NCI-H774 (cell line): ENCODE measurements at regions not wholly inside any gene's neighbourhood (a gene's known extent, or its start where the extent isn't known, plus 50 kb on each side); places are given as distances from the start of the nearest gene placed in this dataset.

ENCODE experiments used
- DNase-seq: peaks from one replicate; lab custom pipeline; 2025; lab: John Stamatoyannopoulos, UW

- DNase-seq: no peak
Measured at GRCh38 chr13:111925146-111925875, 141.6 kb upstream of the SOX1 start.

GRCh38 chr13:111926501-111927180 is 140.3 kb upstream of the SOX1 start:
- DNase-seq: peak; percentile 72

- no peak for DNase-seq
Measured at GRCh38 chr13:111927181-111927540, 139.8 kb upstream of the SOX1 start.

GRCh38 chr13:111929036-111929616 is 137.8 kb upstream of the SOX1 start:
- peak; percentile 54 for DNase-seq

- no peak for DNase-seq
Measured at GRCh38 chr13:111936267-111936925, 130.6 kb upstream of the SOX1 start.

DNA sequence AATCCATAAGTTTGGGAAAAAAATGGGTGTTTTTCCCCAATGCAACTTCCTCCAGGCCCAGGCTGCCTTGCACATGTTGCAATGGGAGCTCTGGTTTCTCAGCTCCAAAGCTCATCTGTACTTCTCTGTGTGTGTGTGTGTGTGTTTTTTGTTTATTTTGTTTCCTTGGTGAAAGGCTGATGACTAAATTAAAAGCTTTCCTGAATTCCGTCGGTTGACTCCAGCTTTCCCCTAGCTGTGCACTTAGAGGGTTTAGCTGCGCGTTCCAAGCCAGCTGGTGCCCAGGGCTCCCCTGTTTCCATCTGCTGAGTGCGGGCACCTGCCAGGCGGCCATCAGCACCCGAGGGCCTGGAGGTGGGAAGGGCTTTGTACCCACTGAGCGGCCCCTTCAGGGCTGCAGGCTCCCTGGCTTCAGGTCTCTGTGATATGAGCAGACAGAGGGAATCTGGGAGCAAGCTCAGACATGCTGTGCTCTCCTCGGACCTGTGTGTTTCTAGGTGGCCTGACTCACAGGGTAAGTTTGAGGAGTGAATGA is 129.1 kb upstream of the SOX1 start:
- peak; percentile 91 for DNase-seq

DNA sequence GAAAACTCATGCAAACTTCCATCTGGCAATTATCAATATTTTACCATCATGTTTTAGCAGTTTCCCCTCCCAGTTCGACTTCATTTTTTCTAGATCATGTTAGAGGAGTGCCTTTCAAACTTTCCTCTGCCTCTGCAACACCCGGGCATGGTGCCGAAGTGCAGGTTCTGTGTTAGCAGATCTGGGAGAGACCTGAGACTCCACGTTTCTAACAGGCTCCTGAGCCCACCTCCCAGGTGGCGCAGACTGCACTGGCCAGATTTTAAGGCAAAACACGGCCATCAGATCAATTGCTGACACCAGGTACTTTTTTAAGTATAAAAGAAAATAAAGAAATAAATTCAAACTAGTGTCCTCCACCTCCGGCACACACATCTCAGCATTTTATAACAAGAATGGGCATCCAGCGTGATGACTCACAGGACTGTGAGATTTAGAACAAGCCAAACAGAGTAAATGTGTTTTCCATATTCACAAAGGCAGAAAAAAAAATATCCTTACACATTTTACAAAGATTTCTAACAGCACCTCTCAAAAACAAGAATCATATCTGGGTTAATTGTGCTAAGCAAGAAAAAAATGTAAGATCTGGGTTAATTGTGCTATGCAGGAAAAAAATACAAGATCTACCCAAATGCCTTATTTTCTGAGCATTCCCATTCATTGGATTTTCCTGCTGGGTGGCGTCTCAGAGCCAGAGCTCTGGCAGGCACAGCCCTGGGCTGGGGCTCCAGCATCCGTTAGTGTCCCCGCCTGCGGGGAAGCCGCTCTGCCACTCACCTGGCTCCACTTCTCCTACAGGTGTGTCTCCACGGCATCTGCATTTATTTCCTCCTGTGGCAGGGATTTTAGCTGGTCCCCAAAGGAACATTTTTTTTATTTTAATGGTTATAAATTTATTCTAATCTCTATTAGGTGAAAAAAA is 127.9 kb upstream of the SOX1 start:
- peak; percentile 79 for DNase-seq

- peak; percentile 57 for DNase-seq
Measured at GRCh38 chr13:111939666-111940278, 127.2 kb upstream of the SOX1 start.

GRCh38 chr13:111940892-111941291 is 126.1 kb upstream of the SOX1 start:
- DNase-seq: peak; percentile 37

- DNase-seq: no peak
Measured at GRCh38 chr13:111941845-111942447, 125.0 kb upstream of the SOX1 start.

DNA sequence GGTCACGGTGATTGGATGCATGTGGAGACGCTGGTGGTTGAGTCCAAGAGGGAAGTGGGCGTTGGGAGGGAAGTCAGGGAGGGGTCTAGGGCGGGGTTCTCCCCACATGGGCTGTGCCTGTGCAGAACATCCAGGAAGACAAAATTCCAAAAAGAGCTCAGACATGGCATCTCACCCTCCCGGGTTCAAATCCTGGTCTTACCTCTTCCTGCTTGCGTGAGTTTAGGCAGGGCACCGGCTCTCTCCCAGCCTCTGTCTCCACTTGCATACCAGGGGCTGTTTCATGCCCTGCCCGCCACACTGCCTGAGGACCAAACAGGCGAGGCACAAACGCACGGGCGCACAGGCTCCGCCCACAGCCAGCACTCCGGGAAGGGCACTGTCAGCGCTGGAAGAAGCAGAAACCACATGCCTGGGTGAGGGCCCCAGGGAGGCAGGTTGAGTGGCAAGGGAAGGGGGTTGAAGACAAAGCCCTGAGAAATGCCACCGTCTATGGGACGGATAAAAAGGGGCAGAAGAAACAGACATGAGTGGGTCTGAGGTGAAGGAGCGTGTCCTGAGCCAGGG is 123.6 kb upstream of the SOX1 start:
- no peak for DNase-seq

GRCh38 chr13:111944171-111944583 is 122.8 kb upstream of the SOX1 start:
- no peak for DNase-seq

DNA sequence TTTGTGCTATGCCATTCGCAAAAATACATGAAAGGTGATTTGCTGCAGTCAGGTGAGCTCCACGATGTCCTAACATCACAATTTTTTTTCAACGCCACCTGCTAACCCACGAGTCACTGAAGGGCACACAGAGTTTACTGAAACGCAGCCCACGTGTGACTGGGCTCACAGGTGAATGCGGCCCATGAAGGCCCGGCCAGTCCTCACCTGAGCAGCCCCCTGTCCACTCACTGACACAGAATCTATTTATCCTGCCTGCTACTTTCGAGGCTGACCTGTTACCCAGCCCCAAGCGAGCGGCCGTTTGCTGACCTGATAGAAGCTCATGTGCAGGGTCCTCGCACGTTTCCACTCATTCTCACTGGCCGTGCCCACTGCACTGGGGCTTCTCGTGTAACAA is 121.9 kb upstream of the SOX1 start:
- no peak for DNase-seq

- DNase-seq: peak; percentile 22
Measured at GRCh38 chr13:111946214-111946613, 120.7 kb upstream of the SOX1 start.

GRCh38 chr13:111947026-111947810 is 119.7 kb upstream of the SOX1 start:
- peak; percentile 92 for DNase-seq

DNA sequence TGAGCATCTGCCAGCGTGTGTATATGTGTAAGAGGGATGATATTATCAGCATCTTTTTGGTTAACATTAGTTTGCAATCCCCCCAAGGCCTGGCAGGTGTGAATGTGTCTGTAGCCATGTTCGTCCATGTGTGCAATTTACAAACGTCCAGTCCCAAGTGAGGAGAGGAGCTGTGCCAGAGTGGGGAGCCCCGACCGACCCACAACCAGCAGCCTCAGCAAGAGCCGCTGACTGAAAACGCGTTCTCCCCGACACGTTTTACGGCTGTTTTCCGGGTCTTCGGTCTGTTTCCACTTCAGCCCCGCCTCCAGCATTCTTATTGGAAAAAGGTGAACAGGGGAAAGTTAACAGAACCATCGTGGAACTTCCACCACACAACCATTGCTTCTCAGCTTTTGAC is 119.1 kb upstream of the SOX1 start:
- no peak for DNase-seq

DNA sequence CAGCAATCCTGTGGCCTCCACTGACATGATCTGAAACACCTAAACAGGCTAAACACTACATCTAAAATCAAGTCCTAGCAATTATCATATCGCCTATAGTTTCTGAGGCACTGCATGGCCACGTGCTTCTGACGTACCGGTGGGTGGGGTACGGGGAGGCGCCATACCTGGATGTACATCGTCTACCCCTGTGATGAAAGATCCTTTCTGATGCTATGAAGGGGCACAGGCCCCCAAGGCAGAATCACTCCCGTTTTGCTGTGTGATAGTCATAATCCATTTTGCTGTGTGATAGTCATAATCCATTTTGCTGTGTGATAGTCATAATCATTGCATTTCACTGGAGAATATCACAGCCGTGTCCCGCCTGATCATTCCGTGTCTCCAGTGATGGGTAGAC is 118.7 kb upstream of the SOX1 start:
- DNase-seq: no peak

- no peak for DNase-seq
Measured at GRCh38 chr13:111948811-111949210, 118.1 kb upstream of the SOX1 start.

GRCh38 chr13:111949311-111949710 is 117.6 kb upstream of the SOX1 start:
- DNase-seq: no peak
